Activated B cell treated with CpG ODN at 0.5 μM for 24 hours (primary cell): ENCODE measurements at regions not wholly inside any gene's neighbourhood (a gene's known extent, or its start where the extent isn't known, plus 50 kb on each side); places are given as distances from the start of the nearest gene placed in this dataset.

Experiments used
- ATAC-seq: fragments of 200-7000 bp; cut with Tn5 transposase; one replicate; pipeline ENCODE4 v1.10.0; 2021; ENCODE audit warnings: low read depth, mild to moderate bottlenecking, moderate library complexity
- CTCF ChIA-PET: fragments of 350-600 bp; sonication (Branson Sonifier 250); formaldehyde crosslinking; loops from one replicate; lab custom pipeline; 2021; ENCODE audit warnings: antibody characterized with exemption; lab: Charles Lee
- POLR2A ChIA-PET: fragments of 350-600 bp; sonication (Branson Sonifier 250); formaldehyde crosslinking; loops from one replicate; lab custom pipeline; 2021; ENCODE audit warnings: antibody characterized with exemption; lab: Charles Lee
- DNase-seq: peaks from one replicate; pipeline ENCODE4 v3.0.0; 2022
- H3K27ac Mint-ChIP-seq: one replicate; pipeline ENCODE4 v1.8.0; 2020; ENCODE audit warnings: mixed read lengths
- H3K27me3 Mint-ChIP-seq: one replicate; pipeline ENCODE4 v1.8.0; 2021; ENCODE audit warnings: mixed read lengths
- H3K36me3 Mint-ChIP-seq: one replicate; pipeline ENCODE4 v1.8.0; 2021; ENCODE audit warnings: low read depth, mixed read lengths
- H3K4me1 Mint-ChIP-seq: one replicate; pipeline ENCODE4 v1.8.0; 2021; ENCODE audit warnings: mixed read lengths
- H3K4me3 Mint-ChIP-seq: one replicate; pipeline ENCODE4 v1.8.0; 2020; ENCODE audit warnings: mild to moderate bottlenecking, mixed read lengths
- H3K9me3 Mint-ChIP-seq: one replicate; pipeline ENCODE4 v1.8.0; 2020; ENCODE audit warnings: mixed read lengths
- intact Hi-C: fragments of 100-400 bp; cut with micrococcal nuclease; formaldehyde crosslinking; loops from one replicate; pipeline ENCODE4 v1.15.1; 2024
- TF ChIP-seq, protein P1 (sequence below): fragments of 200-600 bp; IDR thresholded peaks from one replicate; pipeline ENCODE4 v1.8.0; 2022; ENCODE audit warnings: antibody characterized with exemption, mild to moderate bottlenecking

DNA sequence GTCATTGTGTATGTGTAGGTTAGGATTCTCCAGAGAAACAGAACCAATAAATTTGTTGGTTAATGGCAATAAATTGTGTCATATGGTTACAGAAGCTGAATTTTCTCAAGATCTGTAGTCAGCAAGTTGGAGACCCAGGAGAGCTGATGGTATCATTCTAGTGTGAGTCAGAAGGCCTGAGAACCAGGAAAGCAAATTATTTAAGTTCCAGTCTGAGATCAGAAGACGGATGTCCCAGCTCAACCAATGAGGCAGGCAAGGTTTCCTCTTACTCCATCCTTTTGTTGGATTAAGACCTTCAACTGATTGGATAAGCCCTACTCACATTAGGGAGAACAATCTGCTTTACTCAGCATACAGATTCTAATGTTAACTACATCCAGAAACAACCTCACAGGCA, 656.3 kb downstream of the ANXA1 start:
- DNase-seq (no peak), ATAC-seq (no peak)
- H3K27me3 Mint-ChIP-seq = no peaks in the 10 kb centered on the region
- ChIA-PET CTCF (no interaction called here), POLR2A (no interaction called here)
- H3K4me3 Mint-ChIP-seq = no peak overlapping the region
- H3K9me3 Mint-ChIP-seq = no peaks in the 10 kb centered on the region
- TF ChIP-seq, protein P1, sequence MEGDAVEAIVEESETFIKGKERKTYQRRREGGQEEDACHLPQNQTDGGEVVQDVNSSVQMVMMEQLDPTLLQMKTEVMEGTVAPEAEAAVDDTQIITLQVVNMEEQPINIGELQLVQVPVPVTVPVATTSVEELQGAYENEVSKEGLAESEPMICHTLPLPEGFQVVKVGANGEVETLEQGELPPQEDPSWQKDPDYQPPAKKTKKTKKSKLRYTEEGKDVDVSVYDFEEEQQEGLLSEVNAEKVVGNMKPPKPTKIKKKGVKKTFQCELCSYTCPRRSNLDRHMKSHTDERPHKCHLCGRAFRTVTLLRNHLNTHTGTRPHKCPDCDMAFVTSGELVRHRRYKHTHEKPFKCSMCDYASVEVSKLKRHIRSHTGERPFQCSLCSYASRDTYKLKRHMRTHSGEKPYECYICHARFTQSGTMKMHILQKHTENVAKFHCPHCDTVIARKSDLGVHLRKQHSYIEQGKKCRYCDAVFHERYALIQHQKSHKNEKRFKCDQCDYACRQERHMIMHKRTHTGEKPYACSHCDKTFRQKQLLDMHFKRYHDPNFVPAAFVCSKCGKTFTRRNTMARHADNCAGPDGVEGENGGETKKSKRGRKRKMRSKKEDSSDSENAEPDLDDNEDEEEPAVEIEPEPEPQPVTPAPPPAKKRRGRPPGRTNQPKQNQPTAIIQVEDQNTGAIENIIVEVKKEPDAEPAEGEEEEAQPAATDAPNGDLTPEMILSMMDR = no peak
- no peaks in the 10 kb centered on the region for H3K4me1 Mint-ChIP-seq
- H3K27ac Mint-ChIP-seq = no peak overlapping the region
- no peaks in the 10 kb centered on the region for H3K36me3 Mint-ChIP-seq
- intact Hi-C loops = no loop called here

DNA sequence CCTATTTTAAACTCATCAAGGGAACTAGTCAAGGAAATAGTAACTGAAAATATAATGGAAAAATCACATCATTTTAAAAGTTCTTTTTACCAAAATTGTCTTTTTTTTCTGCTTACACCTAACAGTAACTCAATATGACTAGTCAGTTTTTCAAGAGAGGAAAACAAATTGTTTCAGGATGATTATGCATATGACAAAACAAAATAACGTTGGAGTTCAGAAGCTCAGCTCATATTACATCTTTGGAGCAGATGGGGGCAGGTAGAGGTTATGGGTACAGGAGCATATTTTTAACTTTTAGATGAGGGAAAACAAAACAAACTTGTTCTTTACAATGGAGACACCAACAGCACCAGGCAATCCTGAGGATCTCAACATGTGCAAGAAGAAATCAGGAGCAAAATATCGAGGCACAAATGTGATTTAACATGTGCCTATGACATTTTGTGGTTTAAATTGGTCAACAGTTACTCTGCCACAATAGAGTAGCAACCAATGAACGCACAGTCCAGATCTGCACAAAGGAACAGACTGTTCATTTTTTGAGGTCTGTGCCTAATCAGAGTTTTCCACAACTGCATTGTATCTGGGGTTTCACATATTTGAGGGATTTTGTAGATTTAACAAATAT, 659.0 kb downstream of the ANXA1 start:
- POLR2A ChIA-PET = no interaction called here
- H3K36me3 Mint-ChIP-seq = no peaks in the 10 kb centered on the region
- H3K27ac Mint-ChIP-seq = no peak overlapping the region
- intact Hi-C loops = no loop called here
- DNase-seq (no peak), ATAC-seq (no peak)
- no peaks in the 10 kb centered on the region for H3K9me3 Mint-ChIP-seq
- TF ChIP-seq, protein P1 = no peak
- CTCF ChIA-PET = no interaction called here
- H3K27me3 Mint-ChIP-seq = no peaks in the 10 kb centered on the region
- no peaks in the 10 kb centered on the region for H3K4me1 Mint-ChIP-seq
- no peak overlapping the region for H3K4me3 Mint-ChIP-seq

DNA sequence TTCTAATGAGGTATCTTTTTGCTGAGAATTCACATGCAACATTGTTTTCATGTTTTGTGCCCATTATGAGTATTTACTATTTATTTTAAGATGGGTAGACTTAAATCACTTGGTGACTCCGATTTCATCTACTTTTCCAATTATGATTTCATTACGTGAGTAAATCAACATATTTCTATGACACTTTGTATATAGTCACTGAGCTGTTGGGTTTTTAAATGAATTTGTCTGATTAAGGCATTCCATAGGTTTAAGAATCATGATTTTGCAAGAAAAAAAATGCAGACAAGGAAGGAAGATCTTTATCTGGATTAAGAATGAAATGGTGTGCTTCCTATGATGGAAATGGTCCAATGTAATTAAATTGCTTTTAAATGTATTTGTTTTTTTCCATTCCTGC, 661.9 kb downstream of the ANXA1 start:
- Mint-ChIP-seq H3K9me3 (no peaks in the 10 kb centered on the region), H3K4me1 (no peaks in the 10 kb centered on the region), H3K27ac (no peak overlapping the region), H3K27me3 (no peaks in the 10 kb centered on the region), H3K4me3 (no peak overlapping the region), H3K36me3 (no peaks in the 10 kb centered on the region)
- ATAC-seq = no peak
- CTCF ChIA-PET = no interaction called here
- POLR2A ChIA-PET = no interaction called here
- DNase-seq = no peak
- TF ChIP-seq, protein P1 = no peak
- intact Hi-C loops = no loop called here

DNA sequence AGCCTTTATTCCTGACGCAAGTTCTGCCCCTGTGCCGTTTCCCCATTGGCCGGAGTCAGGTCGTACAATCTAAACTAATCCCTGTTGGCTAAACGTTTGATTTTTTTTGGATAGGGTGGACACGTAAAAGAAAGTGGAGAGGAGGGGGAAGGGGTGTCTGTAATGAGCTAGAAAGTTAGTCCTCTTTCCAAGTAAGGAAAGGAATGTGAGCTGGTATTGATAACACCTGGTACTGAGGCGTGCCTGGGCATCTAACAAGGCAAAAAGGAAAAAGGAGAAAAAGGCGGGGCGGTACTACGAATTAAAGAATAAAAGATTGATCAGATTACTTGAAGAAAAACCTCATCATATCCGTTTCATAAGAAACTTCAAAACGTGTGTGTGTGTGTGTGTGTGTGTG, 665.2 kb downstream of the ANXA1 start:
- Mint-ChIP-seq H3K27me3 (no peaks in the 10 kb centered on the region), H3K9me3 (no peaks in the 10 kb centered on the region), H3K36me3 (no peaks in the 10 kb centered on the region), H3K4me3 (no peak overlapping the region), H3K27ac (no peak overlapping the region), H3K4me1 (no peaks in the 10 kb centered on the region)
- TF ChIP-seq, protein P1 = no peak
- ATAC-seq (no peak), DNase-seq (no peak)
- intact Hi-C loops = no loop called here
- CTCF ChIA-PET = no interaction called here
- POLR2A ChIA-PET = no interaction called here

DNA sequence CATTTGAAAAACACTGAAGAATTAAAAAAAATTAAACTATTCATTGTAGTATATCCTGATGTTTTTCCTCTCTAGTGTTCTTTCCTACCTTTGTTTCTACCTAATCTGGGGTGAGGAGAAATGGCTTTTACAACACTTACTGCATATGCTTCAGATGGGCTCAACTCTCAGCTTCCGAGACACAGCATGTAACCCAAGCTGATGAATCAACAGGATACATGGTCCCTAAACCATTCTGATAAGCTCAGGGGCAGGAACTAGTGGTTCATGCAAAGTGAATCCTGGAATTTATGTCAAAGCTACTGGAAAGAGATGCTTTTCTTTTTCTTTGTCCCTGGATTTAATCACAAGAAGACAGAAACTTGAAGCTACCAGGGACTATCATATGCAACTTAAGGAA, 672.5 kb upstream of the RORB start:
- Mint-ChIP-seq H3K9me3 (no peaks in the 10 kb centered on the region), H3K4me1 (no peaks in the 10 kb centered on the region), H3K4me3 (no peak overlapping the region), H3K36me3 (no peaks in the 10 kb centered on the region), H3K27ac (no peak overlapping the region), H3K27me3 (no peaks in the 10 kb centered on the region)
- TF ChIP-seq, protein P1 = no peak
- intact Hi-C loops = no loop called here
- ATAC-seq (no peak), DNase-seq (no peak)
- POLR2A ChIA-PET = no interaction called here
- CTCF ChIA-PET = no interaction called here
